GM12878 (cell line): ENCODE measurements at regions not wholly inside any gene's neighbourhood (a gene's known extent, or its start where the extent isn't known, plus 50 kb on each side); places are given as distances from the start of the nearest gene placed in this dataset. TPM values are rescaled to one million over a fixed set of nuclear protein-coding genes. Genes with fewer than 3 reads are reported as not detected.
"Not testable (repeated sequence)": the region's sequence is repeated elsewhere in the genome, so short reads cannot be mapped to it uniquely, and the experiment has no call there.

ENCODE experiments used
- ATAC-seq: fragments of 200-7000 bp; cut with Tn5 transposase; 3 replicates; pipeline ENCODE4 v1.9.1; 2020; ENCODE audit warnings: mild to moderate bottlenecking, moderate library complexity
- BruUV-seq: library from RNA; stranded (reverse); fragments of 400-500 nt; replicated peaks from 2 replicates; lab custom pipeline; 2021; lab: Mats Ljungman, UMichigan
- CTCF ChIA-PET: fragments of 300-600 bp; sonication (Branson Sonifier 250); formaldehyde crosslinking; extraction: SDS; loops from one replicate; lab custom pipeline; 2021; ENCODE audit warnings: inconsistent platforms; lab: Yijun Ruan, JAX
- POLR2A ChIA-PET: fragments of 350-600 bp; formaldehyde crosslinking; extraction: SDS; loops from one replicate; lab custom pipeline; 2021; ENCODE audit warnings: inconsistent platforms; lab: Charles Lee
- RAD21 ChIA-PET: fragments of 300-600 bp; sonication (Branson Sonifier 250); formaldehyde crosslinking; loops from one replicate; lab custom pipeline; 2023; ENCODE audit warnings: antibody characterized with exemption; ENCODE audit not compliant: unreplicated experiment; lab: Charles Lee
- SMC1A ChIA-PET: fragments of 300-600 bp; sonication (Branson Sonifier 250); formaldehyde crosslinking; loops from one replicate; lab custom pipeline; 2023; ENCODE audit not compliant: unreplicated experiment, uncharacterized antibody; lab: Charles Lee
- DNase-seq: peaks from one replicate; pipeline ENCODE4 v3.0.0-alpha.2; 2011; ENCODE audit warnings: low read depth, low spot score
- FAIRE-seq: peaks from 3 replicates; lab custom pipeline; 2011; peaks lifted over from hg19 to GRCh38; lab: Jason Lieb, UNC
- H2AFZ ChIP-seq: 2 replicates; pipeline ENCODE4 v1.6.0; 2011; ENCODE audit warnings: low read depth, low read length, control low read depth; ENCODE audit not compliant: control insufficient read depth
- H3K27ac ChIP-seq: 2 replicates; pipeline ENCODE4 v1.5.1; 2011; ENCODE audit warnings: control low read depth; ENCODE audit not compliant: control insufficient read depth, insufficient read depth
- H3K27me3 ChIP-seq, 2 experiments: replicated peaks in 1 of 2; 2 replicates each; pipeline versions ENCODE4 v1.6.0 to v1.6.1; 2011; ENCODE audit warnings: low read length in 1 of 2; ENCODE audit not compliant: control insufficient read depth in 2 of 2, insufficient read depth in 2 of 2
- H3K36me3 ChIP-seq, 2 experiments: 2 replicates each; pipeline ENCODE4 v1.5.1; 2011; ENCODE audit warnings: low read length in 1 of 2; ENCODE audit not compliant: control insufficient read depth in 2 of 2, insufficient read depth in 2 of 2
- H3K4me1 ChIP-seq: 2 replicates; pipeline ENCODE4 v1.6.1; 2011; ENCODE audit warnings: mild to moderate bottlenecking, low read length, moderate library complexity, mixed read lengths; ENCODE audit not compliant: control insufficient read depth, insufficient read depth
- H3K4me2 ChIP-seq: 2 replicates; pipeline ENCODE4 v1.6.0; 2011; ENCODE audit warnings: control low read depth; ENCODE audit not compliant: control insufficient read depth, insufficient read depth
- H3K4me3 ChIP-seq: fragments of 200-600 bp; sonication (generic); 2 replicates; pipeline ENCODE4 v1.5.1; 2016
- H3K79me2 ChIP-seq: 2 replicates; pipeline ENCODE4 v1.6.0; 2011; ENCODE audit warnings: low read length; ENCODE audit not compliant: control insufficient read depth, insufficient read depth
- H3K9ac ChIP-seq: 2 replicates; pipeline ENCODE4 v1.8.0; 2011; ENCODE audit warnings: low read length, control low read depth, mixed read lengths; ENCODE audit not compliant: control insufficient read depth, insufficient read depth
- H3K9me3 ChIP-seq: replicated peaks from 3 replicates; pipeline ENCODE4 v1.5.1; 2011; ENCODE audit warnings: mild to moderate bottlenecking, low read length; ENCODE audit not compliant: control insufficient read depth, insufficient read depth
- H4K20me1 ChIP-seq: 2 replicates; pipeline ENCODE4 v1.6.0; 2011; ENCODE audit not compliant: control insufficient read depth, insufficient read depth
- CBFB ChIP-seq: IDR thresholded peaks from 2 replicates; pipeline ENCODE4 v1.6.1; 2016; ENCODE audit warnings: antibody characterized with exemption, low read depth
- EED ChIP-seq: sonication (generic); IDR thresholded peaks from 2 replicates; pipeline ENCODE4 v1.6.1; 2016; ENCODE audit warnings: antibody characterized with exemption, low read depth
- EZH2 ChIP-seq: IDR thresholded peaks from 2 replicates; pipeline ENCODE4 v1.6.1; 2012; ENCODE audit warnings: low read depth, mild to moderate bottlenecking, control low read depth, inconsistent platforms, low read length, borderline replicate concordance; ENCODE audit not compliant: control insufficient read depth
- GATAD2B ChIP-seq: fragments of 450-650 bp; conservative IDR thresholded peaks from 2 replicates; pipeline ENCODE4 v1.6.1; 2017; ENCODE audit warnings: low read depth, mild to moderate bottlenecking, moderate library complexity
- HSF1 ChIP-seq: fragments of 150-350 bp; IDR thresholded peaks from 2 replicates; pipeline ENCODE4 v1.6.1; 2014; ENCODE audit warnings: mild to moderate bottlenecking, low read depth, low read length
- ZNF622 ChIP-seq: fragments of 450-650 bp; IDR thresholded peaks from 2 replicates; pipeline ENCODE4 v1.6.1; 2017; ENCODE audit warnings: mild to moderate bottlenecking, inconsistent platforms
- WGBS: methylation state at CpG from one replicate; pipeline ENCODE4 v1.1.6; 2016; ENCODE audit warnings: low lambda C conversion rate; ENCODE audit not compliant: insufficient replicate concordance, insufficient coverage; ENCODE audit errors: missing lambda C conversion rate; 5-methylcytosine and 5-hydroxymethylcytosine counted together
- in situ Hi-C: fragments of 300-500 bp; cut with MboI; formaldehyde crosslinking; loops from 9 replicates; pipeline ENCODE4 v1.14.3; 2018; ENCODE audit warnings: mixed read lengths
- intact Hi-C: fragments of 100-400 bp; cut with micrococcal nuclease; formaldehyde crosslinking; loops from one replicate; pipeline ENCODE4 v1.14.2; 2022; ENCODE audit not compliant: unreplicated experiment
- small RNA-seq: library from RNA; depleted of rRNA; stranded (forward); fragments of <200 nt; gene quantifications from one replicate; pipeline ENCODE3, GENCODE V24; 2014

GRCh38 chr5:27091858-27092257, 53.5 kb upstream of the CDH9 start:
- no TSS peak for BruUV-seq
- in situ Hi-C loops (no loop called here), intact Hi-C loops (no loop called here)
- H3K4me3 ChIP-seq: no peak overlapping the region
- H4K20me1 ChIP-seq: no peaks in the 10 kb centered on the region
- no peak overlapping the region for H3K27ac ChIP-seq
- DNase-seq: no peak
- no peaks in the 10 kb centered on the region for H3K9me3 ChIP-seq
- FAIRE-seq: no peak
- POLR2A ChIA-PET: no interaction called here
- CTCF ChIA-PET: no interaction called here
- SMC1A ChIA-PET: interaction anchor here (0.6 kb wide), 1 partner anchor 203 kb away, joined by 3 read pairs; no protein-coding TSS in a partner anchor
- H3K27me3 ChIP-seq: no peaks in the 10 kb centered on the region
- no peak overlapping the region for H3K9ac ChIP-seq
- H3K36me3 ChIP-seq: no peaks in the 10 kb centered on the region
- H3K4me2 ChIP-seq: no peak overlapping the region
- H3K4me1 ChIP-seq: no peaks in the 10 kb centered on the region
- TF ChIP-seq EZH2 (no peak), CBFB (no peak), GATAD2B (no peak), EED (no peak), ZNF622 (no peak), HSF1 (no peak)
- TF ChIP-seq, all 136 proteins: peak for 0
- 4% methylated on average over 1 of the region's 1 CpG for WGBS
- H3K79me2 ChIP-seq: no peaks in the 10 kb centered on the region
- H2AFZ ChIP-seq: no peak overlapping the region
- RAD21 ChIA-PET: no interaction called here
- no peak for ATAC-seq

GRCh38 chr5:27088822-27089221, 50.4 kb upstream of the CDH9 start:
- H3K4me2 ChIP-seq, H3K4me3 ChIP-seq, FAIRE-seq, CTCF ChIA-PET, POLR2A ChIA-PET, H3K27ac ChIP-seq, H3K9me3 ChIP-seq, H3K36me3 ChIP-seq, H3K9ac ChIP-seq, H3K79me2 ChIP-seq, ATAC-seq, H4K20me1 ChIP-seq, intact Hi-C loops, SMC1A ChIA-PET, in situ Hi-C loops, H2AFZ ChIP-seq, H3K4me1 ChIP-seq, H3K27me3 ChIP-seq, BruUV-seq, RAD21 ChIA-PET, DNase-seq: not testable (repeated sequence)
- 64% methylated on average over 4 of the region's 4 CpGs for WGBS

Small RNA genes in the stretch of these regions (small RNA-seq; reads per million reads assigned to genes)
- not detected for gene AC010385.1
- not detected for gene AC010385.3
- gene AC026421.1: not detected
- gene AC114300.1: not detected
- gene LSP1P3: not detected
- not detected for gene RF00425
- 0.12 reads per million for gene RNU6-738P
- not detected for gene RNU6-909P
- not detected for gene UBL5P1
